PC-3 (cell line): ENCODE measurements at regions not wholly inside any gene's neighbourhood (a gene's known extent, or its start where the extent isn't known, plus 50 kb on each side); places are given as distances from the start of the nearest gene placed in this dataset.
A peak's percentile ranks its signal among the peaks of the same experiment; 100 is the strongest.
"Not testable (repeated sequence)": the region's sequence is repeated elsewhere in the genome, so short reads cannot be mapped to it uniquely, and the experiment has no call there.

ENCODE experiments used
- ATAC-seq: fragments of 200-7000 bp; cut with Tn5 transposase; 2 replicates; pipeline ENCODE4 v1.9.1; 2020; ENCODE audit warnings: mild to moderate bottlenecking, moderate library complexity
- BruUV-seq: library from RNA; stranded (reverse); fragments of 400-500 nt; replicated peaks from 2 replicates; lab custom pipeline; 2021; lab: Mats Ljungman, UMichigan
- CTCF ChIA-PET: fragments of 300-600 bp; sonication (Branson Sonifier 250); formaldehyde crosslinking; loops from one replicate; lab custom pipeline; 2022; ENCODE audit warnings: antibody characterized with exemption; lab: Charles Lee
- POLR2A ChIA-PET: fragments of 300-600 bp; sonication (Branson Sonifier 250); formaldehyde crosslinking; loops from one replicate; lab custom pipeline; 2022; ENCODE audit warnings: antibody characterized with exemption; ENCODE audit not compliant: unreplicated experiment; lab: Charles Lee
- DNase-seq: peaks from one replicate; pipeline ENCODE4 v3.0.0-alpha.2; 2015
- H2AFZ ChIP-seq: fragments of 300-600 bp; sonication (generic); 2 replicates; pipeline ENCODE4 v1.6.0; 2016; ENCODE audit warnings: antibody characterized with exemption, low read length
- H3F3A ChIP-seq: fragments of 300-600 bp; sonication (generic); one replicate; pipeline ENCODE4 v1.6.0; 2017; ENCODE audit warnings: antibody characterized with exemption, low read length, control low read depth, mild to moderate bottlenecking; ENCODE audit not compliant: unreplicated experiment
- H3K27ac ChIP-seq: fragments of 300-600 bp; sonication (generic); 2 replicates; pipeline ENCODE4 v1.5.1; 2016; ENCODE audit warnings: mild to moderate bottlenecking, low read length
- H3K27me3 ChIP-seq: fragments of 300-600 bp; sonication (generic); 2 replicates; pipeline ENCODE4 v1.6.1; 2016; ENCODE audit warnings: low read length, mixed read lengths
- H3K36me3 ChIP-seq: fragments of 300-600 bp; sonication (generic); 2 replicates; pipeline ENCODE4 v1.6.1; 2016; ENCODE audit warnings: low read depth, mixed run types, low read length, mixed read lengths
- H3K4me1 ChIP-seq: fragments of 300-600 bp; sonication (generic); 2 replicates; pipeline ENCODE4 v1.5.1; 2016; ENCODE audit warnings: low read length; ENCODE audit not compliant: insufficient read depth
- H3K4me2 ChIP-seq: fragments of 300-600 bp; sonication (generic); 2 replicates; pipeline ENCODE4 v1.6.0; 2016; ENCODE audit warnings: low read length
- H3K4me3 ChIP-seq: fragments of 300-600 bp; sonication (generic); 2 replicates; pipeline ENCODE4 v1.5.1; 2016; ENCODE audit warnings: mild to moderate bottlenecking, low read length, mixed read lengths
- H3K79me2 ChIP-seq: fragments of 300-600 bp; sonication (generic); 2 replicates; pipeline ENCODE4 v1.6.1; 2017; ENCODE audit warnings: low read length, mixed read lengths
- H3K9ac ChIP-seq: fragments of 300-600 bp; sonication (generic); 2 replicates; pipeline ENCODE4 v1.6.0; 2016; ENCODE audit warnings: mild to moderate bottlenecking, low read length
- H3K9me2 ChIP-seq: fragments of 300-600 bp; sonication (generic); replicated peaks from 2 replicates; pipeline ENCODE4 v1.6.1; 2016; ENCODE audit warnings: mixed run types, low read length, mixed read lengths
- H3K9me3 ChIP-seq: fragments of 300-600 bp; sonication (generic); 2 replicates; pipeline ENCODE4 v1.6.1; 2016; ENCODE audit warnings: low read length, mixed read lengths
- H4K20me1 ChIP-seq: fragments of 300-600 bp; sonication (generic); 2 replicates; pipeline ENCODE4 v1.6.1; 2016; ENCODE audit warnings: low read length, mixed read lengths
- CTCF ChIP-seq: fragments of 300-600 bp; sonication (generic); conservative IDR thresholded peaks from 2 replicates; pipeline ENCODE4 v1.5.1; 2017; ENCODE audit warnings: antibody characterized with exemption, low read depth, mild to moderate bottlenecking, low read length
- EZH2 ChIP-seq: fragments of 300-600 bp; sonication (generic); IDR thresholded peaks from one replicate; pipeline ENCODE4 v1.6.1; 2017; ENCODE audit warnings: antibody characterized with exemption, mild to moderate bottlenecking, low read length; ENCODE audit not compliant: unreplicated experiment
- EZH2phosphoT487 ChIP-seq: fragments of 300-600 bp; sonication (generic); IDR thresholded peaks from 2 replicates; pipeline ENCODE4 v1.6.1; 2018; ENCODE audit warnings: mild to moderate bottlenecking, antibody characterized with exemption, low read length, borderline replicate concordance
- intact Hi-C: fragments of 100-400 bp; cut with micrococcal nuclease; formaldehyde crosslinking; loops from 2 replicates; pipeline ENCODE4 v1.9.0; 2023

- intact Hi-C loops, result no loop called here
- H3K4me2 ChIP-seq, result no peak overlapping the region
- H3K79me2 ChIP-seq, result no peaks in the 10 kb centered on the region
- no peaks in the 10 kb centered on the region for H3K27me3 ChIP-seq
- ChIA-PET POLR2A (no interaction called here), CTCF (no interaction called here)
- H3K9ac ChIP-seq, result no peak overlapping the region
- no peak for DNase-seq
- BruUV-seq, result no TSS peak
- H3K9me3 ChIP-seq, result no peaks in the 10 kb centered on the region
- no peaks in the 10 kb centered on the region for H4K20me1 ChIP-seq
- no peak overlapping the region for H3K27ac ChIP-seq
- TF ChIP-seq EZH2 (no peak), CTCF (no peak), EZH2phosphoT487 (no peak)
- no peaks in the 10 kb centered on the region for H3K9me2 ChIP-seq
- no peak for ATAC-seq
- H3K4me3 ChIP-seq, result no peak overlapping the region
- no peak overlapping the region for H2AFZ ChIP-seq
- H3K4me1 ChIP-seq, result peaks cover 10% of the 10 kb centered on the region
- H3F3A ChIP-seq, result no peaks in the 10 kb centered on the region
- no peaks in the 10 kb centered on the region for H3K36me3 ChIP-seq
These were observed 334.4 kb downstream of the TFAP2B start for GRCh38 chr6:51153109-51153508.

DNA sequence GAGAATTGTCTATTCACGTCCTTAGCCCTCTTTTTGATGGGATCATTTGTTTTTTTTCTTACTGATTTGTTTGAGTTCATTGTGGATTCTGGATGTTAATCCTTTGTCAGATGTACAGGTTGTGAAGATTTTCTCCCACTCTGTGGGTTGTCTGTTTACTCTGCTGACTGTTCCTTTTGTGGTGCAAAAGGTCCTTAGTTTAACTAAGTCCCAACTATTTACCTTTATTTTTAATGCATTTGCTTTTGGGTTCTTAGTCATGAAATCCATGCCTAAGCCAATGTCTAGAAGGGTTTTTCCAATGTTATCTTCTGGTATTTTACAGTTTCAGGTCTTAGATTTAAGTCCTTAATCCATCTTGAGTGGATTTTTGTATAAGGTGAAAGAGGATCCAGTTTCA is 336.3 kb downstream of the TFAP2B start:
- H2AFZ ChIP-seq, BruUV-seq, H3K36me3 ChIP-seq, H3K4me2 ChIP-seq, CTCF ChIA-PET, H3K9me3 ChIP-seq, H4K20me1 ChIP-seq, H3K79me2 ChIP-seq, POLR2A ChIA-PET, H3K9me2 ChIP-seq, H3K4me1 ChIP-seq, H3F3A ChIP-seq, H3K4me3 ChIP-seq, H3K9ac ChIP-seq, H3K27me3 ChIP-seq: not testable (repeated sequence)
- intact Hi-C loops, result loop anchor here (1.0 to 5.0 kb wide), 3 partner anchors 36 to 339 kb away; no protein-coding TSS in a partner anchor
- ATAC-seq (peak; percentile 77), DNase-seq (peak; percentile 55)
- peak overlapping the region; percentile 42 for H3K27ac ChIP-seq

GRCh38 chr6:51159260-51159659 is 340.6 kb downstream of the TFAP2B start:
- H4K20me1 ChIP-seq, H3K9ac ChIP-seq, BruUV-seq, H3K9me3 ChIP-seq, H3K79me2 ChIP-seq, DNase-seq, CTCF ChIA-PET, H3K4me3 ChIP-seq, H3K36me3 ChIP-seq, H3F3A ChIP-seq, ATAC-seq, H3K27ac ChIP-seq, H3K27me3 ChIP-seq, H3K9me2 ChIP-seq, H3K4me2 ChIP-seq, POLR2A ChIA-PET, H2AFZ ChIP-seq: not testable (repeated sequence)
- intact Hi-C loops, result loop anchor here (5.0 kb wide), 1 partner anchor 132 kb away; no protein-coding TSS in a partner anchor
- H3K4me1 ChIP-seq, result peaks cover 14% of the 10 kb centered on the region

DNA sequence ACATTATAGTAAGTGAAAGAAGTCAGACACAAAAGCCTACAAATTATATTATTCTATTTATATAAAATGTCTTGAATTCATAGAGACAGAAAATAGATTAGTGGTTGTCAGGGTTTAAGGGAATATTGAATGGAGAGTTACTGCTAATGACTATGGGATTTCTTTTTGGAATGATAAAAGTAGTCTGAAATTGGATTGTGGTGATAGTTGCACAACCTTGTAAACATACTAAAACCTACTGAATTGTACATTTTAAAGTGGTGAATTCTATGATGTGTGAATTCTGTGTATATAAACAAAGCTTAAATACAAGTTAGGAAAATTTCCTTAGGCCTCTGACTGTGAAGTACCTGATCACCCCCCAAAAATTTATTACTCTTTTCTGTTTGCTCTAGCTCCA is 343.1 kb downstream of the TFAP2B start:
- H3K4me2 ChIP-seq, result no peak overlapping the region
- 0 out of 2 replicates have a peak, but pooled peaks cover 4% of the 10 kb centered on the region for H3K9me3 ChIP-seq
- peaks cover 6% of the 10 kb centered on the region; the same call in 1 of the 2 replicates for H3K4me1 ChIP-seq
- H3K27ac ChIP-seq, result no peak overlapping the region
- no peak overlapping the region for H3K4me3 ChIP-seq
- no peaks in the 10 kb centered on the region for H3K36me3 ChIP-seq
- no peaks in the 10 kb centered on the region for H3K79me2 ChIP-seq
- ATAC-seq, result no peak
- no TSS peak for BruUV-seq
- CTCF ChIA-PET, result no interaction called here
- no peaks in the 10 kb centered on the region for H3K9me2 ChIP-seq
- intact Hi-C loops, result no loop called here
- no peaks in the 10 kb centered on the region for H4K20me1 ChIP-seq
- TF ChIP-seq CTCF, result no peak
- no peak for TF ChIP-seq EZH2
- TF ChIP-seq EZH2phosphoT487, result no peak
- H3K9ac ChIP-seq, result no peak overlapping the region
- H3K27me3 ChIP-seq, result no peaks in the 10 kb centered on the region
- H2AFZ ChIP-seq, result no peak overlapping the region
- H3F3A ChIP-seq, result no peaks in the 10 kb centered on the region
- POLR2A ChIA-PET, result no interaction called here
- DNase-seq, result no peak
